Lung (tissue), 11 donors: ENCODE measurements at regions not wholly inside any gene's neighbourhood (a gene's known extent, or its start where the extent isn't known, plus 50 kb on each side); places are given as distances from the start of the nearest gene placed in this dataset.

ENCODE experiments used
- ATAC-seq: fragments of 200-7000 bp; cut with Tn5 transposase; one replicate; pipeline ENCODE4 v1.9.1; 2020; ENCODE audit warnings: moderate number of reproducible peaks; ENCODE audit not compliant: insufficient read depth, low FRiP score
- DNase-seq, 3 donors: peaks; one replicate each; pipeline ENCODE4 v3.0.0-alpha.2; 2013 to 2017
- H3K27ac ChIP-seq, 2 donors: one replicate each; pipeline ENCODE4 v1.5.1; 2013; ENCODE audit warnings: mild to moderate bottlenecking in 2 of 2, moderate library complexity in 2 of 2, control low read depth in 1 of 2, inconsistent platforms in 1 of 2, low read depth in 1 of 2, low read length in 1 of 2
- H3K27me3 ChIP-seq, 3 donors: one replicate each; pipeline ENCODE4 v1.5.1; 2013; ENCODE audit warnings: low read length in 2 of 3; ENCODE audit not compliant: control insufficient read depth in 3 of 3, insufficient read depth in 3 of 3
- H3K36me3 ChIP-seq, 4 donors: one replicate each; pipeline ENCODE4 v1.5.1; 2013; ENCODE audit warnings: low read length in 4 of 4, mild to moderate bottlenecking in 1 of 4, moderate library complexity in 1 of 4; ENCODE audit not compliant: control insufficient read depth in 4 of 4, insufficient read depth in 4 of 4
- H3K4me1 ChIP-seq, 5 donors: one replicate each; pipeline ENCODE4 v1.5.1; 2013; ENCODE audit warnings: low read length in 5 of 5, mild to moderate bottlenecking in 2 of 5, moderate library complexity in 1 of 5; ENCODE audit not compliant: control insufficient read depth in 5 of 5, insufficient read depth in 5 of 5
- H3K4me3 ChIP-seq: one replicate; pipeline ENCODE4 v1.5.1; 2013; ENCODE audit warnings: mild to moderate bottlenecking, control low read depth, moderate library complexity
- H3K9ac ChIP-seq, 2 donors: one replicate each; pipeline ENCODE4 v1.5.1; 2013; ENCODE audit warnings: low read length in 2 of 2, control low read depth in 1 of 2; ENCODE audit not compliant: insufficient read depth in 1 of 2
- H3K9me3 ChIP-seq, 4 donors: one replicate each; pipeline ENCODE4 v1.5.1; 2013; ENCODE audit warnings: low read length in 3 of 4, mild to moderate bottlenecking in 1 of 4, moderate library complexity in 1 of 4; ENCODE audit not compliant: control insufficient read depth in 4 of 4, insufficient read depth in 3 of 4
- CTCF ChIP-seq: IDR thresholded peaks from 2 replicates; pipeline ENCODE4 v1.5.1; 2012; ENCODE audit warnings: mild to moderate bottlenecking; ENCODE audit errors: control extremely low read depth, extremely low read depth
- WGBS, 2 donors: extraction: QIAGEN DNeasy Blood & Tissue Kit; methylation state at CpG; one replicate each; pipeline ENCODE4 v1.1.7; 2013; 5-methylcytosine and 5-hydroxymethylcytosine counted together
- donor health status: control.
- donor health status: control.
- donor health status: Bipolar disorder and iron deficiency.
- donor health status: healthy.
- donor health status: DM: yes; HTN: yes; CAD: no.

- H3K9ac ChIP-seq, result no peak overlapping the region
- H3K9me3 ChIP-seq, result no peaks in the 10 kb centered on the region
- no peaks in the 10 kb centered on the region for H3K27me3 ChIP-seq
- TF ChIP-seq CTCF, result no peak
- no peak overlapping the region for H3K4me3 ChIP-seq
- DNase-seq (no peak), ATAC-seq (no peak)
- no peaks in the 10 kb centered on the region for H3K36me3 ChIP-seq
- no peak overlapping the region for H3K27ac ChIP-seq
- WGBS, 2 donors, result 88 to 90% methylated on average over 9 of the region's 9 CpGs
- H3K4me1 ChIP-seq, result no peaks in the 10 kb centered on the region
Measured at GRCh38 chr13:22001336-22001735, 330.5 kb downstream of the FGF9 start.

GRCh38 chr13:22002893-22003292 is 332.0 kb downstream of the FGF9 start:
- Histone ChIP-seq H3K9me3 (no peaks in the 10 kb centered on the region), H3K27ac (no peak overlapping the region), H3K36me3 (no peaks in the 10 kb centered on the region), H3K27me3 (no peaks in the 10 kb centered on the region), H3K4me1 (no peaks in the 10 kb centered on the region), H3K4me3 (no peak overlapping the region), H3K9ac (no peak overlapping the region)
- DNase-seq (no peak), ATAC-seq (no peak)
- WGBS, 2 donors, result 71 to 78% methylated on average over 4 of the region's 4 CpGs
- TF ChIP-seq CTCF, result no peak

- Histone ChIP-seq H3K36me3 (no peaks in the 10 kb centered on the region), H3K9me3 (peaks cover 0 to 1% (median 0%) of the 10 kb centered on the region in 4 donors), H3K27me3 (no peaks in the 10 kb centered on the region), H3K27ac (no peak overlapping the region), H3K9ac (no peak overlapping the region), H3K4me1 (peaks cover 0 to 14% (median 0%) of the 10 kb centered on the region in 5 donors), H3K4me3 (no peak overlapping the region)
- DNase-seq (no peak), ATAC-seq (no peak)
- 61 to 73% methylated on average over 8 of the region's 8 CpGs for WGBS, 2 donors
- TF ChIP-seq CTCF, result no peak
Measured at GRCh38 chr13:22009500-22009899, 338.6 kb downstream of the FGF9 start.

GRCh38 chr13:22009937-22010336 is 339.1 kb downstream of the FGF9 start:
- TF ChIP-seq CTCF, result no peak
- Histone ChIP-seq H3K9ac (no peak overlapping the region), H3K27ac (no peak overlapping the region), H3K9me3 (peaks cover 0 to 1% (median 0%) of the 10 kb centered on the region in 4 donors), H3K36me3 (no peaks in the 10 kb centered on the region), H3K4me3 (no peak overlapping the region), H3K4me1 (peaks cover 0 to 14% (median 0%) of the 10 kb centered on the region in 5 donors), H3K27me3 (no peaks in the 10 kb centered on the region)
- ATAC-seq, result no peak
- DNase-seq, result no peak
- 85% methylated on average over 6 of the region's 6 CpGs for WGBS, 2 donors
